LNCaP clone FGC (cell line): ENCODE measurements at regions not wholly inside any gene's neighbourhood (a gene's known extent, or its start where the extent isn't known, plus 50 kb on each side); places are given as distances from the start of the nearest gene placed in this dataset.
"Not testable (repeated sequence)": the region's sequence is repeated elsewhere in the genome, so short reads cannot be mapped to it uniquely, and the experiment has no call there.

Source experiments
- DNase-seq: peaks from one replicate; pipeline ENCODE4 v3.0.0-alpha.2; 2011; ENCODE audit warnings: low read depth
- H3K4me3 ChIP-seq: 2 replicates; pipeline ENCODE4 v1.5.1; 2011; ENCODE audit warnings: mild to moderate bottlenecking, low read depth, low read length, control low read depth
- TF ChIP-seq, protein P1 (sequence below): IDR thresholded peaks from 2 replicates; pipeline ENCODE4 v1.5.1; 2012; ENCODE audit warnings: mild to moderate bottlenecking; ENCODE audit not compliant: control insufficient read depth, insufficient read depth; ENCODE audit errors: extremely low read depth

DNA sequence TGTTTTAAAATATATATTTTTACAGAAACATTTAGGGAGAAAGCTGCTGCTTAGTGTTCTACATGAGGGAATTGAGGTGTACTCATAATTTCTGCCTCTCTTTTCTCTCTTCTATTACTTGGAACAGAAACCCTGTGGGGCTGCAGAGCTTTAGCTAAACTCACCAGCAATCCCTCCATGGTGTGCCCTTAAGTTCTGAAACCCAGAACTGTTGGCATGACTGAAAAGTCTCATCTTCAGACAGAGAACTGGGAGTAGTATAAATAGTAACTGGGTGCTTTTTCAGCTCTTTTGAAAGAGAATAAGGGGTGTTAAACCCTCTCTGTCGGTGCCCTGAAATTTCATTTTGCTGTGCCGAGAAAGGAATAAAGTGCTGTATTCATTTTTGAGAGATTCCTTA, 294.9 kb upstream of the BOD1L1 start:
- no peak for DNase-seq
- TF ChIP-seq, protein P1, sequence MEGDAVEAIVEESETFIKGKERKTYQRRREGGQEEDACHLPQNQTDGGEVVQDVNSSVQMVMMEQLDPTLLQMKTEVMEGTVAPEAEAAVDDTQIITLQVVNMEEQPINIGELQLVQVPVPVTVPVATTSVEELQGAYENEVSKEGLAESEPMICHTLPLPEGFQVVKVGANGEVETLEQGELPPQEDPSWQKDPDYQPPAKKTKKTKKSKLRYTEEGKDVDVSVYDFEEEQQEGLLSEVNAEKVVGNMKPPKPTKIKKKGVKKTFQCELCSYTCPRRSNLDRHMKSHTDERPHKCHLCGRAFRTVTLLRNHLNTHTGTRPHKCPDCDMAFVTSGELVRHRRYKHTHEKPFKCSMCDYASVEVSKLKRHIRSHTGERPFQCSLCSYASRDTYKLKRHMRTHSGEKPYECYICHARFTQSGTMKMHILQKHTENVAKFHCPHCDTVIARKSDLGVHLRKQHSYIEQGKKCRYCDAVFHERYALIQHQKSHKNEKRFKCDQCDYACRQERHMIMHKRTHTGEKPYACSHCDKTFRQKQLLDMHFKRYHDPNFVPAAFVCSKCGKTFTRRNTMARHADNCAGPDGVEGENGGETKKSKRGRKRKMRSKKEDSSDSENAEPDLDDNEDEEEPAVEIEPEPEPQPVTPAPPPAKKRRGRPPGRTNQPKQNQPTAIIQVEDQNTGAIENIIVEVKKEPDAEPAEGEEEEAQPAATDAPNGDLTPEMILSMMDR: no peak
- no peak overlapping the region for H3K4me3 ChIP-seq

DNA sequence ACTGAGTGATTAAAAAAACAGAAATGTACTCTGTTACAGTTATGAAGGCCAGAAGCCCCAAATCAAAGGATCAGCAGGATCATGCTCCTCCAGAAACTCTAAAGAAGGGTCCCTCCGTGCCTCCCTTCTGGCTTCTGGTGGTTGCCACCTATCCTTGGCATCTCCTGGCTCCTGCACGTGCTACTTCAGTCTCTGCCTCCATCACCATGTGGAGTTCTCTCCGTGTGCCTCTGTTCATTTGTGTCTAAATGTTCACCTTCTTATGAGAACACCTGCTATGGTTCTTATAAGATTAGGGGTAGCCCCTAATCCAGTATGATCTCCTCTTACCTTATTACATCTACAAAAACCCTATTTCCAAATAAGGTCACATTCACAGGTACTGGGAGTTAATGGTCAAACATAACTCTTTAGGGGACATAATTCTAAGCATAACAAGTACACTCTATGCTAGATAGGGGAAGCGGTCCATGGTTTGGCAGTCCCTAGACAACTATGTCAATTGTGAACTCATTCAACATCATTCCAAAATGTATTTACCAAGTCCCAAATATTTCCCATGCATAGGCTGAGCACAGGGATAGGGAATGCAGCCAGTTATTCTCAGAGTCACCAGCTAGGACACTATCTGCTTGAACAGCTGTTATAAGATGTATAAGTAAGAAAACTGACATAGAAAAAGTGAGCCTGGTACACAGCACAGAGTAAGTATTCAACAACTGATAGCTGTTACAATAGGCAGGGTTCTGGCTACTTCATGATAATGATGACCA, 295.5 kb upstream of the BOD1L1 start:
- TF ChIP-seq, protein P1: no peak
- no peak for DNase-seq
- no peak overlapping the region for H3K4me3 ChIP-seq

DNA sequence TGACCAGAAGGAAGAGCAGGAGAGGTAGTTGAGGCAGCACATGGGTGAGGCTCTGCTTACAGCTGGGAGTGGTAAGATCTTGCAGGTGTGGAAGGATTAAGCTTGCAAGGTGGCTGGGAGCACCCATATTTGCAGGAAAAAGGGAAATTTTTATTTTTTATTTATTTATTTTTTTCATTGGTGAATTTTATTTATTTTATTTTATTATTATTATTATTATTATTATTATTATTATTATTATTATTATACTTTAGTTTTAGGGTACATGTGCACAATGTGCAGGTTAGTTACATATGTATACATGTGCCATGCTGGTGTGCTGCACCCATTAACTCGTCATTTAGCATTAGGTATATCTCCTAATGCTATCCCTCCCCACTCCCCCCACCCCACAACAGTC, 297.4 kb upstream of the BOD1L1 start:
- not testable (repeated sequence) for DNase-seq, H3K4me3 ChIP-seq

DNA sequence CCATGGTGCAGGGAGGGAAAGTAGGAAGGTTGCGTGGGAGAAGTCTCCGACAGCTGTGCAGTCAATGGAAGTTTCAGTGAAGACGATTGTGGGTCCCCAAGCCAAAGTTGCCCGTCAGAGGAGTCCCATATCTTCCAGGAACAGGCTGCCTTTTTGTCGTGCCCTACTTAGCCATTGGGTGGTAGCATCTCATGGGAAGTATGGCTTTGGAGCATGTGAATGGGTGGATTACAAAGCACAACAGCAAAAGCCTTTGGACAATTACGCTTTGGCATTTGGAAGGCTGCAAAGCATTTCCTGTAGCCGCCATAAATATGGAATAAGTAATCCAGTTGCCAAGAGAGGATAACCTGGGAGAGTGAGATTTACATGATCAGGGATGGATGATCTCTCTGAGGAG, 300.7 kb upstream of the BOD1L1 start:
- TF ChIP-seq, protein P1: no peak
- no peak for DNase-seq
- H3K4me3 ChIP-seq: no peak overlapping the region

- TF ChIP-seq, protein P1: no peak
- DNase-seq: no peak
- H3K4me3 ChIP-seq: no peak overlapping the region
Observed at GRCh38 chr4:13930155-13930554, 302.6 kb upstream of the BOD1L1 start.

DNA sequence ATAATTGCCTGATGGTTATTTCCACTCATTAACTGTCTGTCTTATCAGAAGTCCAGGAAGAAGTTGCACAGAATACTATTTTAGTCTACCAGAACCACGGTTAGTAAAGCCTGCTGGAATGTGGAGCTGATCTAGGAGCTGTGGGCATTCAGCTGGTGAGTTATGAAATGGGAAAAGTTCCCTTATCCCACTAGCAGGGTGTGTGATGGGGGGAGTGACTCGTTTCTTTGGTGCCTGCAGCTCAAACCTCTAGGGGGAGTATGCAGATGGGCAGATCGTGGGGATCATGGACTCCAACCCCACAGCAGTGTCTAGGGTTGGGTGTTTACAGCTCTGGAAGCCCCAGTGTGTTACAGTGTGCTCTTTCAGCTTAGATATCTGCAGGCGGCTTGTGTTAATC, 305.7 kb upstream of the BOD1L1 start:
- H3K4me3 ChIP-seq: no peak overlapping the region
- TF ChIP-seq, protein P1: no peak
- no peak for DNase-seq

DNA sequence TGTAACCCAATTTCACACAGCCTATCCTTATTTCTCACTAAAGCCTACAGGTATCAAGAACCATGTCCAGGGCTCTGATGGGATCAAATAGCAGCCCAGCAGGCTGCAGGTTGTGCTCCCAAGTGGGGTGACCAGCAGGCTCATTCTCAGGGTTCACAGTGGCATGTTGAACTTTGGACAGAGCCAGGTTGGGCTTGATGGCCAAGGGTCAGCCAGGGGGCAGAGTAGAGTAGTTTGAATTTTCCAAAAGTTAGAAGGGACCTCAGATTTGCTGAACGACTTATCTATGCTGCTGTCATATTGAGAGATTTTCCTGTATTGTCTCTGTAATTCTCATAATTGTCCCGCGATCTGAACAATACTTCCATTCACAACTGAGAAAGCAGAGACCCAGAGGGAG, 310.8 kb upstream of the BOD1L1 start:
- no peak for DNase-seq
- TF ChIP-seq, protein P1: no peak
- H3K4me3 ChIP-seq: no peak overlapping the region
